A673 (cell line): ENCODE measurements at regions not wholly inside any gene's neighbourhood (a gene's known extent, or its start where the extent isn't known, plus 50 kb on each side); places are given as distances from the start of the nearest gene placed in this dataset.

ENCODE experiments used
- EZH2 ChIP-seq: fragments of 200-600 bp; sonication (generic); IDR thresholded peaks from 2 replicates; pipeline ENCODE4 v1.6.1; 2017; ENCODE audit warnings: borderline replicate concordance, low read depth, mild to moderate bottlenecking, mixed read lengths, antibody characterized with exemption, low read length; ENCODE audit not compliant: poor library complexity, severe bottlenecking
- TF ChIP-seq, protein P1 (sequence below): fragments of 300-800, 200-600 bp; sonication (generic); conservative IDR thresholded peaks from 2 replicates; pipeline ENCODE4 v1.5.1; 2017; ENCODE audit warnings: low read depth, mild to moderate bottlenecking, antibody characterized with exemption, low read length, moderate library complexity, mixed read lengths

DNA sequence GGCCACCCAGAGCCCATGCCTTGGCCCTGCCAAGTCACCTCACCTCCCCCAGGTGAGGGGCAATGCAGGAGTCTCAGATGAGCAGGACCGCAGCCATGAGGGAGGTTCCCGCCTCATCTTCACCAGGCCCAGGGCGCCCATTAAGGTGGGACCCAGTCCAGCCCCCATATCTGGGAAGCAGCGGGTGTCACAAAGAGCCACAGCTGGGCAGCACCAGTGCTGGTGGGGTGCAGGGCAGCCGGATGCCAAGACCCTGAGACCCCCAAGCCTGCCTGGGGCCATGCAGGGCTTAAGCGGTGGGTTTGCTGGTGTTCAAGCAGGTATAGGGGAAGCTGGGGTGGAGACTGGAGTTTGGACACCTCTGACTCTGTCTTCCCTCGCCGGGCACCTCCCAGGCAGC is 237.8 kb upstream of the GSE1 start:
- no peak for TF ChIP-seq EZH2
- TF ChIP-seq, protein P1, sequence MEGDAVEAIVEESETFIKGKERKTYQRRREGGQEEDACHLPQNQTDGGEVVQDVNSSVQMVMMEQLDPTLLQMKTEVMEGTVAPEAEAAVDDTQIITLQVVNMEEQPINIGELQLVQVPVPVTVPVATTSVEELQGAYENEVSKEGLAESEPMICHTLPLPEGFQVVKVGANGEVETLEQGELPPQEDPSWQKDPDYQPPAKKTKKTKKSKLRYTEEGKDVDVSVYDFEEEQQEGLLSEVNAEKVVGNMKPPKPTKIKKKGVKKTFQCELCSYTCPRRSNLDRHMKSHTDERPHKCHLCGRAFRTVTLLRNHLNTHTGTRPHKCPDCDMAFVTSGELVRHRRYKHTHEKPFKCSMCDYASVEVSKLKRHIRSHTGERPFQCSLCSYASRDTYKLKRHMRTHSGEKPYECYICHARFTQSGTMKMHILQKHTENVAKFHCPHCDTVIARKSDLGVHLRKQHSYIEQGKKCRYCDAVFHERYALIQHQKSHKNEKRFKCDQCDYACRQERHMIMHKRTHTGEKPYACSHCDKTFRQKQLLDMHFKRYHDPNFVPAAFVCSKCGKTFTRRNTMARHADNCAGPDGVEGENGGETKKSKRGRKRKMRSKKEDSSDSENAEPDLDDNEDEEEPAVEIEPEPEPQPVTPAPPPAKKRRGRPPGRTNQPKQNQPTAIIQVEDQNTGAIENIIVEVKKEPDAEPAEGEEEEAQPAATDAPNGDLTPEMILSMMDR: no peak
